ENCODE measurements at regions not wholly inside any gene's neighbourhood (a gene's known extent, or its start where the extent isn't known, plus 50 kb on each side); places are given as distances from the start of the nearest gene placed in this dataset.
"Not testable (repeated sequence)": the region's sequence is repeated elsewhere in the genome, so short reads cannot be mapped to it uniquely, and the experiment has no call there.

GRCh38 chr16:29266612-29267011, 139.9 kb downstream of the NPIPB11 start:
- DNase-seq (ENCODE audit: insufficient read length, low spot score); FAIRE-seq: not testable (repeated sequence)
- peak; percentile 35 for TF ChIP-seq SPI1 (IDR thresholded peaks at IDR 0.05; ENCODE audit: low read depth, low read length)

DNA sequence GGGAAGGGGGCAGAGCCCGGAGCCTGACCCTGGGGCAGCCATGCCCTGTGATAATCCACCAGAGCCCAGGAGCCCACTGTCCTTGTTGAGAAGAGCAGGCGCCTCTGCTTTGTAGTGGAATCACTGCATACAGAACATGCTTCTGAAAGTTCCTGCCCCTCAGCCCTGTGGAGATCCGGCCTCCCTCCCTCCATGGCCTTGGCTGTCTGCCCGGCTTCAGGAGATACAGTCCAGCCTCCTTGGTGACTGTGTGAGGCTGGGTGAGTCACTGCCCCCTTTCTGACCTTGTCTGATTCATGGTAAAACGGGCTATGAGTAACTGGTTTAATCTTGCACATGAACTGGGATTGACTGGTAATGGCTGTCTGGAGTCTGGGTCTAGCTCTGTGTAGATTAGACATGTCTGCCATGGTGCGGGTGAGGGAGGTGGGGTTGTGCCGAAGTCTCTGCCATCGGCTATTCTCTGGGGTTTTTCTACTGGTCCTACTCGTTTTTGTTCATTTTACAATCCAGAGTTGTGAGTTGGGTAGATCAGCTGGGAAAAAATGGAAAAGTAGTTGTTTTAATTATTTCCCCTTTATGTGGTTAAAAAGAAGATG, 141.2 kb downstream of the NPIPB11 start:
- peak; percentile 47 for FAIRE-seq
- not testable (repeated sequence) for DNase-seq (ENCODE audit: insufficient read length, low spot score)

- DNase-seq (ENCODE audit: insufficient read length, low spot score); FAIRE-seq: not testable (repeated sequence)
Observed at GRCh38 chr16:29264080-29264837, 142.3 kb downstream of the NPIPB11 start.

GRCh38 chr16:29262725-29263124, 143.8 kb downstream of the NPIPB11 start:
- FAIRE-seq; DNase-seq (ENCODE audit: insufficient read length, low spot score): not testable (repeated sequence)

- not testable (repeated sequence) for FAIRE-seq; DNase-seq (ENCODE audit: insufficient read length, low spot score)
Observed at GRCh38 chr16:29261427-29262248, 144.9 kb downstream of the NPIPB11 start.

DNA sequence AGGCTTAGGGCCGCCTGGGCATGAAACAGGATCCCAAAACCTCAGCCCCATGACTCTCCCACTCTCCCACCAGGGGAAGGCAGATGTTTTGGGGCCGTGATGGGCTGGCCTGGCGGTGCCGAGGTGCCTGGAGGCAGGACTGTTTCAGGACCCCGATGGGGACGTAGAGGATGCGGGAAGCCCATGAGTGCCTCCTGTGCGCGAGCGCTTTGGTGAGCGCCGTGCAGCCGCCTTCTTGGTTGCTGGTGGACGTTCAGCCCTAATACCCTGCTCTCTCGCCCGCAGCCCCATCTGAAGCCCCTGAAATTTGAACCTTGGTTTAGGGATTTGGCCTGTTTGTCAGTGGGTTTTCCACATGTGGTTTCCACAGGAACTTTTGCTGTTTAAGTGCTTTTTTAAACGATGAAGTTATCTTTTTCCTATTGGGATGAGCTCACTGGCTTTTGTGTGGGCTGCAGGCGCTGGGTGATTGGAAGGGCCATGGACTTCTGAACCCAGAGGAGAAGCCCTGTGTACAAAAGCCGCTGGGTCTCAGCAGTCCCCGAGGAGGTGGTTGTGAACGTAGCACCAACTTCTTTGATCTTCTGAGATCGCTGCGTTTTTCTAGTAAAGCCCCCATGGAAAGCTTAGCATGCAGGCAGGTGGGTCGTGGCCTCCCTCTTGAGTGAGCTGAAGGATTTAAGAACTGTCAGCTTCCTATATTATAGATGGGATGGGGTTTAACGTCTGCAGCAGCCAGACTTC, 145.7 kb downstream of the NPIPB11 start:
- not testable (repeated sequence) for DNase-seq (ENCODE audit: insufficient read length, low spot score); FAIRE-seq

DNA sequence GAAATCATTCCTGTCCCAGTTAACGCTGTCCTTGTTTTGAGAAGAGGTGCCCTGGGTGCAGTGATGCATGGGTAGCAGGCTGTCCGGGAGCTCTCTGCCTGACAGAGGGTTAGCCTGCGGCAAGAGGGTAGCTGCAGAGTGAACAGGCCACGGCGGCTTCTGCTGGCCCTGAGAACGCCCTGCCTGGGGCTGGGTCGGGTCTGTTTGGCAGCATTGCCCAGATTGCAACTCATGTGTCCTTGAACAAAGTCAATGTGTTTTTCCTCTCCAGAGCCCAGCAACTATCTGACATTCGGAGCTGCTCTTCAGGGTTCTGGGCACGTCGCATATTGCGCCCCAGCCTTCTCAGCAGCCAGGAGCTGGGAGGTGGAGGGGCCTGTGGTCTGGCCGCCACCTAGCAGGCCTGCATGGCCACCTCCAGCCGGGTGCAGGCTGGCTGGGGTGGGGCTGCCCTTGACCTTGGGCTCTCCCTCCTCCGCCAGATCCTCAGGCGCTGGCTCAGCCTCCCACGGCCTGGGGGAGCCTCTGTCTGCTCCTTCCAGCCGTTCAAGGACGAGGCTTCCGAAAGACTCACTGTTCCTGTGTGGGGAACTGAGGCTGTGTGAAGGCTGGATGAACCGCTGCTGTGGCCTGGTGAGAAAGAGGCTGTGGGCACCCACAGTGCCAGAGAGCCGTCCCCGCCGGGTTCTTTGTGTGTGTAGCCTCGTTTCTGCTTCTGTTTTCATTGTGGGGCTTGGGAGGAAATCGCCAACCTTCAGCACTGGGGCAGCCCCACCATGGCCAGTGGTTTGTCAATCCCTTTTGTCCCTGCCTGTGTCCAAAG, 146.7 kb downstream of the NPIPB11 start:
- FAIRE-seq; DNase-seq (ENCODE audit: insufficient read length, low spot score): not testable (repeated sequence)

GRCh38 chr16:29258946-29259634, 147.4 kb downstream of the NPIPB11 start:
- DNase-seq (ENCODE audit: insufficient read length, low spot score); FAIRE-seq: not testable (repeated sequence)

DNA sequence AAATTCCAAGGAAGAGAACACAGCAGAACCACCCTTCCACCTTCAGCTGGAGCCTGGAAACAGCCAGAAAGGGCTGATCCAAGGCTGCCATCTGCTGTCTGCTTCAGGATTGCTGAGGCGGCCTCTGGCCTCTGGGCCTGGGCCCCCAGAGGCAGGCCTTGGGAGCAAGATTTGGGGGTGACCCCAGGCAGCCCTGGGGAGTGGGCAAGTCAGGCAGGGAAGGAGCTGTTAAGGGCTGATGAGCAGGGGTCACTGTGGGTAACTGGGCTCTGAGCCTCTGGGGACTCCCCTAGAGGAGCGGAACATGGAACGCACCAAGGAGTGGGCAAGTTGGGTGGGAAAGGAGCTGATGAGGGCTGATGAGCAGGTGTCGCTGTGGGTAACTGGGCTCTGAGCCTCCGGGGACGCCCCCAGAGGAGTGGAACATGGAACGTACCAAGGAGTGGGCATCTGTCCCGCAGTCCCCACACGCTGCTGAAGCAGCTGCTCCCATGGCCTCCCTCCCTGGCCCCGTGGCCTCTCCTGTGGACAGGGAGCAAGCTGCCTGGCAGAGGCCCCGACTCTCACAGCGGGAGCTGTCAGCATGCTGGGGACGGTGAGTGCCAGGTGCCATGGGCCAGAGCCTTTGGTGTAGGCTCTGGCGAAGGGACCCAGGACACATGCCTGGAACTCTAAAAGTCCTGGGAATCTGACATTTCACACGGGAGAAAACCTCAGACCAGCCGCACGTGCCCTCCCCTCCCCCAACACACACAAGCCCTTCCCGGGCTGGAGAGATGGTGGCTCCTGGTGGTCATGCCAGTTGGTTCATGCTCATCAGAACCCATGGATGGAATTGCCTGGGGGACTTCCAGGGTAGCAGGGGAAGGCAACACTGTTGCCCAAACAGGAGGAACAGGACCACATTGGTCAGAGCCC, 148.8 kb downstream of the NPIPB11 start:
- DNase-seq (ENCODE audit: insufficient read length, low spot score); FAIRE-seq: not testable (repeated sequence)

DNA sequence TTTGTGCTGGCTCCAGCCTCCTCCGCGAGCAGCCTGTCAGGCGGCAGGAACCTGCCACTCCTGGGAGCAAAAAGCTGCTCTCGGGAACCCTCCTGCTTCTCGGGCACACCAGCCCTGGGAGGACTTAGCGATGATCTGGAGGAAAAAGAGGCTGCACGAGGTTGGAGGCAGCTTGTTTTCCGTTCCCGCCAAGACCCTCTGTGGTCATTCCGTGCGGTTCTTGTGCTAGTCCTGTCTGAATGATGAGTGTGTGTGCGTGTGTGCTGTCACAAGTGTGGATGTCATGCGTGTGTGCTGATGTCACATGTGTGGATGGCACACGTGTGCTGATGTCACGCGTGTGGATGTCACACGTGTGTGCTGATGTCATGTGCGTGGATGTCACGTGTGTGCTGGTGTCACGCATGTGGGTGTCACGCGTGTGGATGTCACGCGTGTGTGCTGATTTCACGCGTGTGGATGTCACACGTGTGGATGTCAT, 150.0 kb downstream of the NPIPB11 start:
- FAIRE-seq: peak; percentile 50
- TF ChIP-seq POU2F2 (IDR thresholded peaks at IDR 0.05; ENCODE audit: low read depth, low read length) (no peak), PAX5 (IDR thresholded peaks at IDR 0.05; ENCODE audit: insufficient read depth, low read length, severe bottlenecking) (no peak), TAF1 (IDR thresholded peaks at IDR 0.05; ENCODE audit: low read depth, low read length) (no peak), POLR2A (IDR thresholded peaks at IDR 0.05; ENCODE audit: low read depth, low read length) (no peak), POLR2AphosphoS5 (IDR thresholded peaks at IDR 0.05; ENCODE audit: low read depth, low read length) (no peak), SPI1 (IDR thresholded peaks at IDR 0.05; ENCODE audit: low read depth, low read length) (no peak)
- DNase-seq (ENCODE audit: insufficient read length, low spot score): no peak

DNA sequence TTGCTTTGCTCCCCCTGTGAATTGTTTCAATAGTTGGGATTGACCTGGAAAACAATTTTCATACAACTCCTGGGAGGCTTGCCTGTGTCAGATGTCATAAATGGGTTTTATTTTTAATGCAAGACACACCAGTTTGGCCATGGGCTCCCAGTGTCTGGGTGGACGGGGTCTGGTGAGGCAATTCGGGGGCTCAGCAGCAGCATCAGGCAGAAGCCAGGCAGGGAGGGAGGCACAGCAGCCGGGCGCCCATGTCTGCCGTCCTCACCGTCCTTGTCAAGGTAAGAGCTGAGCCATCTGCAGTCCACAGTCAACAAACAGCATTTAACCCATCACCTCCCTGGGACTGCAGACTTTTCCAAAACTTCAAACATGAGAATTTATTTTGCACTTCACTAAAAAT, 150.6 kb downstream of the NPIPB11 start:
- FAIRE-seq; DNase-seq (ENCODE audit: insufficient read length, low spot score): not testable (repeated sequence)

GRCh38 chr16:29255496-29255796, 151.1 kb downstream of the NPIPB11 start:
- not testable (repeated sequence) for FAIRE-seq; DNase-seq (ENCODE audit: insufficient read length, low spot score)

Measured in GM12891 (cell line).